ENCODE measurements at regions not wholly inside any gene's neighbourhood (a gene's known extent, or its start where the extent isn't known, plus 50 kb on each side); places are given as distances from the start of the nearest gene placed in this dataset.

- TF ChIP-seq CTCF (conservative IDR thresholded peaks at IDR 0.05), result no peak
- no peak for DNase-seq (ENCODE audit: extremely low spot score, unreplicated experiment)
- Mint-ChIP-seq H3K4me1 (ENCODE audit: unreplicated experiment) (no peaks in the 10 kb centered on the region), H3K4me3 (no peak overlapping the region), H3K9me3 (peaks cover 5% of the 10 kb centered on the region), H3K36me3 (no peaks in the 10 kb centered on the region), H3K27ac (no peak overlapping the region), H3K27me3 (no peaks in the 10 kb centered on the region)
Measured at GRCh38 chr12:17342381-17342961, 736.5 kb upstream of the LMO3 start.

GRCh38 chr12:17335487-17335886, 729.5 kb upstream of the LMO3 start:
- no peak for DNase-seq (ENCODE audit: extremely low spot score, unreplicated experiment)
- peaks cover 3% of the 10 kb centered on the region for H3K9me3 Mint-ChIP-seq
- no peaks in the 10 kb centered on the region for H3K36me3 Mint-ChIP-seq
- H3K4me1 Mint-ChIP-seq (ENCODE audit: unreplicated experiment), result no peaks in the 10 kb centered on the region
- no peak for TF ChIP-seq CTCF (conservative IDR thresholded peaks at IDR 0.05)
- H3K27me3 Mint-ChIP-seq, result no peaks in the 10 kb centered on the region
- H3K4me3 Mint-ChIP-seq, result no peak overlapping the region
- H3K27ac Mint-ChIP-seq, result no peak overlapping the region

GRCh38 chr12:17334784-17335183, 728.8 kb upstream of the LMO3 start:
- H3K9me3 Mint-ChIP-seq, result peaks cover 3% of the 10 kb centered on the region
- H3K36me3 Mint-ChIP-seq, result no peaks in the 10 kb centered on the region
- H3K27me3 Mint-ChIP-seq, result no peaks in the 10 kb centered on the region
- no peak overlapping the region for H3K27ac Mint-ChIP-seq
- DNase-seq (ENCODE audit: extremely low spot score, unreplicated experiment), result no peak
- H3K4me3 Mint-ChIP-seq, result no peak overlapping the region
- TF ChIP-seq CTCF (conservative IDR thresholded peaks at IDR 0.05), result no peak
- H3K4me1 Mint-ChIP-seq (ENCODE audit: unreplicated experiment), result no peaks in the 10 kb centered on the region

- no peak overlapping the region for H3K4me3 Mint-ChIP-seq
- DNase-seq (ENCODE audit: extremely low spot score, unreplicated experiment), result no peak
- no peaks in the 10 kb centered on the region for H3K4me1 Mint-ChIP-seq (ENCODE audit: unreplicated experiment)
- H3K36me3 Mint-ChIP-seq, result no peaks in the 10 kb centered on the region
- H3K9me3 Mint-ChIP-seq, result peaks cover 3% of the 10 kb centered on the region
- no peak overlapping the region for H3K27ac Mint-ChIP-seq
- H3K27me3 Mint-ChIP-seq, result no peaks in the 10 kb centered on the region
- no peak for TF ChIP-seq CTCF (conservative IDR thresholded peaks at IDR 0.05)
Measured at GRCh38 chr12:17333287-17333686, 727.3 kb upstream of the LMO3 start.

- H3K4me1 Mint-ChIP-seq (ENCODE audit: unreplicated experiment), result no peaks in the 10 kb centered on the region
- DNase-seq (ENCODE audit: extremely low spot score, unreplicated experiment), result no peak
- no peak overlapping the region for H3K27ac Mint-ChIP-seq
- H3K27me3 Mint-ChIP-seq, result no peaks in the 10 kb centered on the region
- H3K4me3 Mint-ChIP-seq, result no peak overlapping the region
- H3K9me3 Mint-ChIP-seq, result no peaks in the 10 kb centered on the region
- no peaks in the 10 kb centered on the region for H3K36me3 Mint-ChIP-seq
- TF ChIP-seq CTCF (conservative IDR thresholded peaks at IDR 0.05), result no peak
Measured at GRCh38 chr12:17326649-17327048, 720.7 kb upstream of the LMO3 start.

GRCh38 chr12:17322090-17322489, 716.1 kb upstream of the LMO3 start:
- Mint-ChIP-seq H3K27me3 (no peaks in the 10 kb centered on the region), H3K4me3 (no peak overlapping the region), H3K9me3 (peaks cover 5% of the 10 kb centered on the region), H3K36me3 (peaks cover 6% of the 10 kb centered on the region), H3K27ac (no peak overlapping the region), H3K4me1 (ENCODE audit: unreplicated experiment) (no peaks in the 10 kb centered on the region)
- no peak for TF ChIP-seq CTCF (conservative IDR thresholded peaks at IDR 0.05)
- DNase-seq (ENCODE audit: extremely low spot score, unreplicated experiment), result no peak
